ENCODE measurements at regions not wholly inside any gene's neighbourhood (a gene's known extent, or its start where the extent isn't known, plus 50 kb on each side); places are given as distances from the start of the nearest gene placed in this dataset.

GRCh38 chr13:34189946-34190345 lies 372.0 kb downstream of the RFC3 start:
- Histone ChIP-seq H3K4me1 (no peaks in the 10 kb centered on the region), H3K36me3 (no peaks in the 10 kb centered on the region), H3K9me3 (peaks cover 0 to 33% (median 20%) of the 10 kb centered on the region in 8 donors), H3K27ac (no peak overlapping the region), H3K4me3 (no peak overlapping the region), H3K27me3 (replicated peaks in 1 of 7) (no peaks in the 10 kb centered on the region)
- DNase-seq, result no peak
- TF ChIP-seq POLR2A (IDR thresholded peaks at IDR 0.05) (no peak), POLR2AphosphoS5 (IDR thresholded peaks at IDR 0.05) (no peak), CTCF (IDR thresholded peaks at IDR 0.05 in 8 of 11, conservative IDR thresholded peaks at IDR 0.05 in 3 of 11) (no peak)
- 68 to 87% (median 72%) methylated on average over 2 of the region's 2 CpGs for WGBS, 5 donors
- intact Hi-C loops (cut with DNase I; ENCODE audit: low total_unique reads), result no loop called here

GRCh38 chr13:34201050-34201913 lies 383.3 kb downstream of the RFC3 start:
- H3K4me3 ChIP-seq, result no peak overlapping the region
- H3K27ac ChIP-seq, result no peak overlapping the region
- DNase-seq, result no peak
- H3K9me3 ChIP-seq, result peaks cover 0 to 21% (median 0%) of the 10 kb centered on the region in 8 donors
- H3K4me1 ChIP-seq, result no peaks in the 10 kb centered on the region
- WGBS, 5 donors, result 82 to 98% (median 86%) methylated on average over 1 of the region's 1 CpG
- TF ChIP-seq CTCF (IDR thresholded peaks at IDR 0.05 in 8 of 11, conservative IDR thresholded peaks at IDR 0.05 in 3 of 11) (no peak), POLR2A (IDR thresholded peaks at IDR 0.05) (no peak), POLR2AphosphoS5 (IDR thresholded peaks at IDR 0.05) (no peak)
- no peaks in the 10 kb centered on the region for H3K27me3 ChIP-seq (replicated peaks in 1 of 7)
- H3K36me3 ChIP-seq, result no peaks in the 10 kb centered on the region
- intact Hi-C loops (cut with DNase I; ENCODE audit: low total_unique reads), result no loop called here

DNA sequence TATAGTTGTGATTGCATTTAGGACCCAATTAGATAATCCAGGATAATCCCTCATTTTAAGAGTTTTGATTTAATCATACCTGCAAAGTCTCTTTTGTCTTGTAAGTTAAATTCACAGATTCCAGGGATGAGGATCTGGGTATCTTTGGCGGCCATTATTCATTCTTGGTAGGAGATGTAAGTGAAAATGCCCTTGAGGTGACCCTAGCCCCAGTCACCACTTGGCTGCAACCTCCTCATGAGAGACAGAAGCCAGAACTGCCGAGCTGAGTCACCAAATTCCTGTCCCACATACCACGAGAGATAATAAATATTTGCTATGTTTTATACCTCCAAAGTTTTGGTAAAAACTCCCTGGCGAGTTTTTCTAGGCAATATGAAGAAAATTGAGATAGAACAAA lies 389.4 kb downstream of the RFC3 start:
- WGBS, 5 donors, result 58 to 79% (median 71%) methylated on average over 4 of the region's 4 CpGs
- no peak for DNase-seq
- intact Hi-C loops (cut with DNase I; ENCODE audit: low total_unique reads), result no loop called here
- TF ChIP-seq POLR2A (IDR thresholded peaks at IDR 0.05), result no peak
- TF ChIP-seq CTCF (IDR thresholded peaks at IDR 0.05 in 8 of 11, conservative IDR thresholded peaks at IDR 0.05 in 3 of 11), result no peak
- TF ChIP-seq POLR2AphosphoS5 (IDR thresholded peaks at IDR 0.05), result no peak
- Histone ChIP-seq H3K4me1 (no peaks in the 10 kb centered on the region), H3K36me3 (no peaks in the 10 kb centered on the region), H3K27ac (no peak overlapping the region), H3K27me3 (replicated peaks in 1 of 7) (no peaks in the 10 kb centered on the region), H3K9me3 (peaks cover 0 to 5% (median 0%) of the 10 kb centered on the region in 8 donors), H3K4me3 (no peak overlapping the region)

DNA sequence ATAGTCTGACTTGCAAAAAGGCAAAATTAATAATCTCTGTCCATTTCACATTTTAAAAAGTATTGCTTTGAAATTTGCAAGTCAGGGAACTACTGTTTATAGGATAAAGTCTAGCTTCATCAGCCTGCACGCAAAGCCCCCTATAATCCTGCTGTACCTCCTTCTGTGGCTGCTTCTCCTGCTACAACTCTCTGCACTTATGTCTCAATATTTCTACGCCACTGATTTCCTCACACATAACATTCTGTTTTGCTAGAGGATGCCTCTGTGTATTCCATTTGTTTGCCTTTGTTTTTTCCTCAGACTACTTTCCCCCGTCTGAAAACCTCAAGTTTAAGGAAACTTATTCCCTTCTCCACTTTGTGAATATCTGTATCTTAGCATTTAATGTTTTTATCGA lies 389.9 kb downstream of the RFC3 start:
- no peaks in the 10 kb centered on the region for H3K27me3 ChIP-seq (replicated peaks in 1 of 7)
- H3K36me3 ChIP-seq, result no peaks in the 10 kb centered on the region
- 79 to 92% (median 86%) methylated on average over 4 of the region's 4 CpGs for WGBS, 5 donors
- peaks cover 0 to 5% (median 0%) of the 10 kb centered on the region in 8 donors for H3K9me3 ChIP-seq
- no peak overlapping the region for H3K27ac ChIP-seq
- H3K4me3 ChIP-seq, result no peak overlapping the region
- DNase-seq, result no peak
- intact Hi-C loops (cut with DNase I; ENCODE audit: low total_unique reads), result no loop called here
- H3K4me1 ChIP-seq, result no peaks in the 10 kb centered on the region
- no peak for TF ChIP-seq POLR2AphosphoS5 (IDR thresholded peaks at IDR 0.05)
- no peak for TF ChIP-seq CTCF (IDR thresholded peaks at IDR 0.05 in 8 of 11, conservative IDR thresholded peaks at IDR 0.05 in 3 of 11)
- TF ChIP-seq POLR2A (IDR thresholded peaks at IDR 0.05), result no peak

Measured in spleen (tissue), 11 donors.